Choroid plexus epithelial cell (primary cell): ENCODE measurements at regions not wholly inside any gene's neighbourhood (a gene's known extent, or its start where the extent isn't known, plus 50 kb on each side); places are given as distances from the start of the nearest gene placed in this dataset.
"Not testable (repeated sequence)": the region's sequence is repeated elsewhere in the genome, so short reads cannot be mapped to it uniquely, and the experiment has no call there.

ENCODE experiments used
- DNase-seq: peaks from one replicate; pipeline ENCODE4 v3.0.0-alpha.2; 2010; ENCODE audit warnings: low read depth
- H3K4me3 ChIP-seq: 2 replicates; pipeline ENCODE4 v1.5.1; 2011; ENCODE audit warnings: low read depth, mild to moderate bottlenecking, control low read depth, low read length, moderate library complexity
- CTCF ChIP-seq: conservative IDR thresholded peaks from 2 replicates; pipeline ENCODE4 v1.5.1; 2011; ENCODE audit warnings: low read depth, mild to moderate bottlenecking, control low read depth, inconsistent platforms, low read length, moderate library complexity

- DNase-seq: peak; percentile 67
- H3K4me3 ChIP-seq: no peak overlapping the region
- no peak for TF ChIP-seq CTCF
Observed at GRCh38 chr12:86389949-86390348, 133.8 kb upstream of the MGAT4C start.

- no peak overlapping the region for H3K4me3 ChIP-seq
Observed at GRCh38 chr12:86387591-86388145, 131.5 kb upstream of the MGAT4C start.

GRCh38 chr12:86383759-86384158 lies 127.6 kb upstream of the MGAT4C start:
- not testable (repeated sequence) for H3K4me3 ChIP-seq, DNase-seq

More at GRCh38 chr12:86387591-86388145, 131.5 kb upstream of the MGAT4C start:
- no peak for TF ChIP-seq CTCF
- DNase-seq: no peak

GRCh38 chr12:86379337-86379736 lies 123.1 kb upstream of the MGAT4C start:
- H3K4me3 ChIP-seq: no peak overlapping the region
- no peak for TF ChIP-seq CTCF
- DNase-seq: no peak

GRCh38 chr12:86376052-86376451 lies 119.9 kb upstream of the MGAT4C start:
- H3K4me3 ChIP-seq: no peak overlapping the region
- peak; percentile 2 for DNase-seq

GRCh38 chr12:86373813-86374212 lies 117.6 kb upstream of the MGAT4C start:
- no peak overlapping the region for H3K4me3 ChIP-seq
- TF ChIP-seq CTCF: no peak
- no peak for DNase-seq

More at GRCh38 chr12:86376052-86376451, 119.9 kb upstream of the MGAT4C start:
- peak; percentile 18 for TF ChIP-seq CTCF

GRCh38 chr12:86367137-86367536 lies 110.9 kb upstream of the MGAT4C start:
- no peak for TF ChIP-seq CTCF
- H3K4me3 ChIP-seq: no peak overlapping the region
- DNase-seq: no peak

GRCh38 chr12:86349196-86349595 lies 93.0 kb upstream of the MGAT4C start:
- no peak for TF ChIP-seq CTCF
- no peak for DNase-seq
- H3K4me3 ChIP-seq: no peak overlapping the region
